HG02970 (cell line): ENCODE measurements at regions not wholly inside any gene's neighbourhood (a gene's known extent, or its start where the extent isn't known, plus 50 kb on each side); places are given as distances from the start of the nearest gene placed in this dataset.
"Not testable (repeated sequence)": the region's sequence is repeated elsewhere in the genome, so short reads cannot be mapped to it uniquely, and the experiment has no call there.

Source experiments
- ATAC-seq: cut with Tn5 transposase; IDR thresholded peaks from one replicate; pipeline ENCODE4 v1.9.1; 2021; ENCODE audit warnings: mild to moderate bottlenecking, moderate library complexity, moderate number of reproducible peaks; ENCODE audit not compliant: unreplicated experiment, low FRiP score

DNA sequence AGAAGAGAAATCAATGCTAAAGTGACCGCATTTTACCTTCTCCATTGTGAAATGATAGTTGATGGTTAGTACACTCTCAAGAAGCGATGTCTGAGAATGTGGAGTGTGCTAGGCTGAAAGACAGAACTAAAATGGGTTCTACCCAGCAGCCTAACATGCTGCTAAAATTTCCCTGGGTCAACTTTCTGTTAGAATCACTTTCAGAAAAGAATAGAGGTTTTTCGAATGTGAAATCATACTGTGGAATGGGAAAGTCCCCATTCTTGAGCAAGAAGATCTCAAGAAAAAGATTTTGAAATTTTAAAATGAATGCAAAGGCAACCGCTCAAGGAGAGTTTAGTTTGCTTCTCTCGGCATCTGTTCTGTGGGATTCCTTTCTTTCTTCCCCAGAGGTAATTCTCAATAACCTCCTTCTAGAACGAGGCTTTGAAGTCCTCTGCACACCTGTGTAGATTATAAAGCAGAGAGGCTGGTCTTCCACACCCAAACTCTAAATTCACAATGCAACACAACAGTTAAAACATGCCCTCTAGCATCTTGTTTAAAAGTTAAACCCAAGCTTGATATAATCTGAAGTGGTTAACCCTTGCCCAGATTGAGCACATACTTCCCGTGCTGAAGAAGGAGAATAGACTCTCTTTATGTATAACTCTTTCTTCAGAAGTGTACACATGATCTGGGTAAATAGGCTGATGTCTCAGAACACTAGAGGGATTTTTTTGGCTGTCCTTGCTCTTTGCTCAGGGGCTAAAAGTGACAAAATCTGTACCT lies 208.7 kb upstream of the KLF3 start:
- no peak for ATAC-seq

DNA sequence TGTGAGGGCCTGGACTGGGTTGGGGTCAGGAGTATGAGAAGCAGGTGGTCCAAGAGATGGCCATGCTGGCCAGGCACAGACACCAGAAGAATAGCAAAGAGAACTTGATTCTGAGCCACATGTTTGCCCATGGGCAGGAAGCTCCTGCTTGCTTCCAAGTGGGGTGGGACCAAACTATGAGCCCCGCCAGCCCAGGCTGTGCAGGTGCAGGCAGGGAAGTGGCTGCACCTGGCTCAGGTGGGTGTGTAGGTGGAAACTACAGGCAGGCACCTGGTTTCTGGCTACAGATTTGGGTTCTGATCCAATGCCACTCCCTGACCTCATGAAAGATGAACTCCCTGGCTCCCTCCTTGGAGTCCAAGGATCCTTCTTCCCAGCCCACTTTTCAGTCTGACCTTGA lies 207.9 kb upstream of the KLF3 start:
- ATAC-seq: no peak

DNA sequence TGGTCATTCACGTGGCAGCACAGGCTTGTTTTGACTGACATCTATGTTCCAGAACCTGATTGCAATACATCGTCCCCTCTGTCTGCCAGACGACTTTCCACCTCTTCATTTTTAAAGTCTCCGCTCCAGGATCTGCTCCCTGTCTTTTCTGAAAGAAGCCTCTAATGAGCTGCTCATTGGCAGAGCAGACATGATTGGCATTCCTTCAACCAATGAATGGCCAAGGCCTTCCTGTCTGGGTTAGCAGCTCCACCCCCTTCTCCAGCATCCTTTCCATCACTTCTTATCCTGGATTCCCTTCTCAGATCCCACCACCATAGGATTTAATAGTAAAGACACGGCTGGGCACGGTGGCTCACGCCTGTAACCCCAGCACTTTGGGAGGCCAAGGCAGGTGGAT lies 202.7 kb upstream of the KLF3 start:
- no peak for ATAC-seq

DNA sequence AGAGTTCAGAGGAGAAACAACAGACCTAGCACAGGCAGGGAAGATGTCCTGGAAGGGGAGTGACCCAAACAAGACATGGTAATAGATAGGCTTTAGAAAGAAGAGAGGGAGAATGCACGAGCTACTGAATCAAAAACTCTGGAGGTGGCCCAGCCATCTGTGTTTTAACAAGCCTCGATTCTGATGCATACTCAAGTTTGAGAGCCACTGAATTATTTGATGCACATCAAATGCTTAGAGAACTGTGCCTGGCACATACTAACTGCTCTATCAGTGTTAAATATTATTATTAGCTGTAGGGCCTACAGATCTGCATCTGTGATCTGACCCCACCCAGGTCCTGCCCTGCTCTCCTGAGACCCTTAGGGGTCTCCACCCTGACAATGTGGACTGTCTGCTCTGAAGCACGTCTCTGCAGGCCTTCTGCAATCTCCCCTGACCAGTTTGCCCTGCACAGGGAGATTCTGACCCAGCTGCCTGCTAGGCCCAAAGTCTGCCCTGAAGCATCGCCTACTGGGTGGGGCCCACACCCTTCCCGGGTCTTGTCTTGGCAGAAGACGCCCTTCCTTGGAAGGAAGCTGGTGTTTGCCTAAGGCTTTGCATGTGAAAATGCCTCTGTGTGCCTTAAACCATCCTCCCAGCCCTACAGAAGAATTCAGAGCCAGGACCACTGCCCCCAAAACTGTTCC lies 201.5 kb upstream of the KLF3 start:
- ATAC-seq: no peak

DNA sequence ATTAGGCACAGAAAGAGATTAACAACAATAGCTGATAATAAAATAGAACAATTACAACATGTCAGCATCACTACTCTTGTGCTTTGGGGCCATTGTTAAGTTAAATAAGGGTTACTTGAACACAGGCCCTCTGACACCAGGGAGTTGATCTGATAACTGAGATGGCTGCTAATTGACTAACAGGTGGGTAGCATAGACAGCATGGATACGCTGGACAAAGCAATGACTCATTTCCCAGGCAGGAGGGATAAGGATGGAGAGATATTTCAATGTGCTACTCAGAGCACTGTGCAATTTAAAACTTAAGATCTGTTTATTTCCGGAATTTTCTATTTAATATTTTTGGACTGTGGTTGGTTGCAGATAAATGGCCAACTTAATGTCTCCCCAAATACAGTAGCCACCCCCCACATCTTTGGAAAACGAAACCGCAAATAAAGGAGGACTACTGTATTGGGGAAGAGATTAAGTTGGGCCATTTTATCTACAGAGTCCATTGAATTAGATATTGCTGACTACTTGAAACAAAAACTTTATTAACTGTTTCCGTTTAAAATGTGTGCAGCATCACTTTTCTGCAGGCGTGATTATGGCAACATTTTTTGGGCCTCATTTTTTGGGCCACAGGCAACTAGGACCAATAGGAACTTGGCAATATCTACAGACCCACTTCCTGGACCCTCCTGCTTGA lies 200.6 kb upstream of the KLF3 start:
- no peak for ATAC-seq

DNA sequence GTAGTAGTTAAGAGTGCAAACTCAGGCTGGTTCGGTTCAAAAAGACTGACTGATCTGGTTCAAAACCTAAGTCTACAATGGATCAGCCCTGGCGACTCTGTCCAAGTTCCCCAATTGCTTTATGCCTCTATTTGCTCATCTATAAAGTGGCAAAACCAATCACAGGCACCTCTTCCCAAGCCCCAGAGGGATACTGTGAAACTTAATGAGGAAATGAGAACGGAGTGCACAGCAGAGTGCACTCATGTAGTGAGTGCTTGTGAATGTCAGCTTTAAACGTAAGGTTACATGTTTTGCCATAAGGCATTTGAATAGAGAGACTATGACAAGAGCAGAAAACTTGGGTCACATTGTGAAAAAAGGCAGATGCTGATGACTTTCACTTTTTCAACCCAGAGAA lies 199.7 kb upstream of the KLF3 start:
- ATAC-seq: no peak

DNA sequence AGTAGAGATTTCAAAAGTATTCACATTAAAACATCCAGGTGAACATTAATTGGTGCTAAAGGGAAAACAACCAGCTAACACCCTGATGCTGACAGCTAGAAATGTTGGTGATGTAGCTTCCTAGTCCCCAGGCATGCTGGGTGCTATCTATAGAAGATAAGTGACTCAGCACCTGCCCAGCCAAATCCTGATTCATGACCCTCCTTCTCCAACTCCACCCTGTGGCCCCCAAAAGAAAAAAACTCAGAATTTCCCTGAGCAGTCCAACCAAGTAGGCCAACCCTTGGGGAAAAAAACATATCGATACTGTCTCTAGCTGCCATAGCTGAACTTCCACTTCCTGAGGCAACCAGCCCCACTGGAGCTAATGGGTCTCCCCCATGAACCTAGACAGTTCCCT lies 197.6 kb upstream of the KLF3 start:
- ATAC-seq: no peak

DNA sequence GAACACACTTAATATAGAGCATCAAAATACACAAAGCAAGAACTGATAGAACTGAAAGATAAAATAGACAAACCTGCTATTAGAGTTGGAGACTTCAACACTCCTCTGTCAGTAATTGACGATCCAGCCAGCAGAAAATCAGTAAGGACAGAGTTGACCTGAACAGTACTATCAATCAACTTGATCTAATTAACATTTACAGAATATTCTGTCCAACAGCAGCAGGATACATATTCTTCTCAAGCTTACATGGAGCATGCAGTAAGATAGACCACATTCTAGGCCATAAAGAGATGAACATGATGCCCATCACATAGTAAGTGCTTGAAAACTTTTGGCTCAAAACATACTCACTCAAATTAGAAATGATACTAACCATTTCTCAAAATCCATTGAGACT lies 196.7 kb upstream of the KLF3 start:
- no peak for ATAC-seq

DNA sequence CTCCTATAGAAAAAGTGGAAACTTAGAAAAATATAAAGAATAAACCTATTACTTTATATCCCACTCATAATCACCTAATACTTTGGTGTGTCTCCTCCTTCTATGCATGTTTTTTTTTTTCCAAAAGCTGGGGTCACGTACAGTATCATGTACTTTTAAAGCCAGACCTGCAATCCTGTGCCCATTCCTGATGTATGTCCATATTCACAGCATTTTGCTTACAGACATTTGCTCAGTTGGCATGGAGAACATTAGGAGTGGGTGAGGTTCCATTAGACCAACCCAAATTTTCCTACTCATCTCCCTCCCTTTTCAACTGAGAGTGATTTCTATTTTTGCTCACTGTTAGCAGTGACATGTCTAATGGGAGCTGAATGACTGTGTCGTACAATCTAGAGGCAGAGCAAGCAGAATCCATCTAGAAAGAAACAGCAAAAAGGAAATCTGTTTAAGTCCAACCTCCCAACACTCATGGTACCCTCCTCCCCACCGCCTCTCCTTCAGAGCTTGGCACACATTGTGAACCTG lies 195.6 kb upstream of the KLF3 start:
- ATAC-seq: no peak

DNA sequence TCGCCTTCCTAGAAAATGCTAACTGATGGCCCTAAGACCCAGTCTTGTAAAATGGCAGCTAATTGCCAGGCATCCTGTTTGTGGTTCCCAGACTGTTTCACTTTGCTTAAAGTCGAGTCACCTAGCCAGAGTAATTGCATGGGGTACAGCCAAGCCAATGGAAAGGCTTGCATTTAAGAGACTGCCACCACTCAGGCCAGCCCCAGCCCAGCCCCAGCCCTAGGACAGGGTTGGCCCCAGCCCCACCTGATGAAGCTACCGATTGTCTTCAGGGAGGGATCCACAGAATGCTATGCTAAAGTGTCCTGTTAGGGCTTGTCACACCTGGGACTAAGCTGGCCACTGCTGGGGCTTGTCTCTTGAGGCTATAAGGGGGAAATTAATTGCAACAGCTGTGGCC lies 194.6 kb upstream of the KLF3 start:
- no peak for ATAC-seq

DNA sequence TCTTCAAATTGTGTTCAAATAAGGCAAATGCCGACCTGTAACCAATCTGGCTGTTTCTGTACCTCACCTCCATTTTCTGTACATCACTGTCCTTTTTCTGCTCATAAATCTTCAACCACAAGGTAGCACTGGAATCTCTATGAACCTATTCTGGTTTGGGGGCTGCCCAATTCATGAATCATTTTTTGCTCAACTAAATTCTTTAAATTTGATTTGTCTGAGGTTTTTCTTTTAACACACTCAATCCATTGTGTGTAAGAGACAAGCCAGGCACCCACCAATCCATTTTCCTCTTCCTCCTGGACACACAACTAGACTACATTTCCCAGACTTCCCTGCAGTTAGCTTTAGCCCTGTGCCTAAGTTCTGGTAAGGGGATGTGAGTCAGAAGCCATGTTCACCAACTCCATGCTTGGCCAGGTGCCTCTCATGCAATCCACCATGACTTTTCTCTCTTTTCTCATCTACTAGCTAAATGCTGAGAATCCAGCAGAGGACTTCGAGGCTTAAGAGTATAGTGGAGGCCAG lies 193.2 kb upstream of the KLF3 start:
- no peak for ATAC-seq

DNA sequence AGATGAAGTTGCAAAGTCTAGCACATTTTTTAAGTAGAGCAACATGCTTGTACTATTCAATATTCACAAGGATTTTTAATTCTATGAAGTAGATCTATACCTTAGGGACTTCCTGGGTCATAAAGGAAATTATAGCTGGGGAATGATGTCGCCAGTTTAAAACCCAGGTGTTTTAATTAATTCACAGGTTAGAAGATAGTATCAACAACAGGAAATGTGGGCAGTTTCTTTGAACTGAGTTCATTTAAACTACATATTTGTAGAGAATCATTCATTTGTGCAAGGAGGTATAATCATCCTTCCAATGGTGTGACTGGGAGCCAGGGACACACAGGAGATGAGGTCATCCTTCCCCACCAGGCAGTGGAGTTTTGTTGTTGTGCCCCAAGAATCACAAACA lies 181.3 kb upstream of the KLF3 start:
- no peak for ATAC-seq

DNA sequence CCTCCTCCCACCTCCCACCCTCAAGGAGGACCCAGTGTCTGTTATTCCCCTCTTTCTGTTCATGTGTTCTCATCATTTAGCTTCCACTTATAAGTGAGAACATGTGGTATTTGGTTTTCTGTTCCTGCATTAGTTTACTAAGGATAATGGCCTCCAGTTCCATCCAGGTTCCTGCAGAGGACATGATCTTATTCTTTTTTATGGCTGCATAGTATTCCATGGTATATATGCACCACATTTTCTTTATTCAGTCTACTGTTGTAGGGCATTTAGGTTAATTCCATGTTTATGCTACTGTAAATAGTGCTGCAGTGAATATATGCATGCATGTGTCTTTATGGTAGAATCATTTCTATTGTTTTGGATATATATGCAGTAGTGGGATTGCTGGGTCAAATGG lies 180.4 kb upstream of the KLF3 start:
- not testable (repeated sequence) for ATAC-seq

DNA sequence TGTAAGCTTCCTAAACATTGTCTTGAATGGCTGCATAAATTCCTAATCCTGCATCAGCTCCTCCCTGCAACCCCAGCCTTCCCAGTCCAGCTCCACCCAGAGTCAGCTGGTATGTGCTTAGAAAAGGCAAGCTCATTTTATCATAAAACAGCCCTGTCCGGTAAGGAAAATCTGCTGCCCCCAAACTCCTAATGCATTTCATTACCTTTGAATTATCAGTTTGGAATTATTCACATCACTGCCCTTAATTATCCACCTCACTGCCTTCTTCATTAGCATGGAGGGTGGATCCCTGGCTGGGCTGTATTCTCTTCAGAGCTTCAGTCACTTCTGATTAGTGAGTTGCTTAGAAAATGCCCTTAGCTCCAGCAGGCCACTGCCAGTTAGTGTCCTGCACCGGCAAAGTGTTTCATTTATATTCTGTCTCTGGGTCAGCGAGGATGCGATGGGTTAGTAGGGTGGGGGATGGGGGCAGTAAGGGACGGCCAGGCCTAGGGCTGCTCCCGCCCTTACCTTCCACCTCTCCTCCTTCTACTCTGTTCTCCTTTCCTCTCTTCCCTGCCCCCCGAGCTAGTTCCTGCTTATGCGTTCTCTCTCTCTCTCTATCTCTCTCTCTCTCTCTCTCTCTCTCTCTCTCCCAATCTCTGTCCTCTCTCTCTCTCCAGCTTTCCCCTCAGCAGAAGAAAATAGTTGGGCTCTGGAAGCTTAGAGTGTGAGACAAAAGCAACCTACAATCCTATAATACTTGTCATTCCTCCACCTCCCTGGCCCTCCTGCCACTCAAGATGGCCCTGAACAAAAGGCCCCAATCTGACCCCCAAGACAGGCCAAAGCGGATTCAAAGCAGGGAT lies 174.8 kb upstream of the KLF3 start:
- no peak for ATAC-seq

DNA sequence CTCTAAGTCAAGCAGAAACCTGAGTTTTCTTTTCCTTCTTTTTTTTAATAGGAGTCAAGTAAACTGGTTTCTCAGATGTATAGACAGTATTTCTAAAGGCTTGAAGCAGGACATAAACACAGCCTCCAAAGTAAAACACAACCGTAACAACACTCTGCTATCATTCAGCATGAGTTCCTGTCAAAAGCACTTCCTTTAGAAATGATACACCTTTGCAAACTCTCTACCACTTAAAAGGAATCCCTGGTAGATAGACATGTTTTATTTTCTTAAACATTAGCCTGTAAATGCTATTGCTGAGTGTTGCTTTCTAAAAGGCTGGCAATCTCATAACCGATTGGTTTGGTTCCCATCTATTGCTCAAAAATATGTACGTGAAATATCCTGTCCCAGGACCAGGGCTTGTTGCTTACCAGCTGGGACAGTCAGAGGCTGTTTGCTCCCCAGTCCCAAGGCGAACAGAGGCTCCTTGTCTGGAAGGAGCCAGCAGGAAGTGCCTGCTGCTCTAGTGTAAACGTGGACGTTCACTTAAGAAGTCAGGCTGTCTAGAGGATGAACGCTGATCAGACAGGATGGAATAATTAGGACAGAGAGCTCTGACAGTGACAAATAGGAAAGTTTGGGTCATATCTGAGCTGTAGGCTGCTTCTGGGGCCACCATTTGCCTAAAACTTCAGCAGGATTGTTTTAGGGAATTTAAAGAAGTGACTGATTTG lies 173.9 kb upstream of the KLF3 start:
- no peak for ATAC-seq

DNA sequence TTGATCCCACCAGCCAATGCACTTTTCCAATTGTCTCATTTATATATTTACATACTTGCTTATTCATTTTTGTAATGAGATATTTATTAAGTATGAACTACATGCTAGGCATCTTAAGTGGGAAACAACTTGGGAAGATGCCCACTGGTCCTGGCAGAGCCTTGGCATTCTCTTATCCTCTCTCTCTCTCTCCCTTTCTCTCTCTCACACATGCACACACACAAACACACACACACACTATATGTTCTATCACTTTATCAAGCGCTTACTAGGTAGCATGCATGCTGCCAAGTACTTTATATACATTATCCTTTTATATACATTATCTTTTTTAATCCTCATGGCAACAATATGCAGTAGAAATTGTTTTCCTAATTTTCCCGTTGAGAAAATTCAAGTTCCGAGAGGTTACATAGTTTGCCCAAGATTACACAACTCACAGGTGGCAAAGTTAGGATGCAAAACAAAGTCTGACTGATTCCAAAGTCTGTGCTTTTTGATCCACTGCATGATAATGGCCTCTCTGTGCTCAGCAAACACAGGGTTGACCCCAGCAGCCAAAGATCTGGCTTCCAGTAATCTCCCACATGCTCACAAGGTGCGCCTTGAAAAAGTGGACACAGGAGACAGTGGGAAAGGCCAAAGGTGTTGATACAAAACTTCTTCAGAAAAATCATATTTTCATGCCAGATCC lies 173.1 kb upstream of the KLF3 start:
- no peak for ATAC-seq

DNA sequence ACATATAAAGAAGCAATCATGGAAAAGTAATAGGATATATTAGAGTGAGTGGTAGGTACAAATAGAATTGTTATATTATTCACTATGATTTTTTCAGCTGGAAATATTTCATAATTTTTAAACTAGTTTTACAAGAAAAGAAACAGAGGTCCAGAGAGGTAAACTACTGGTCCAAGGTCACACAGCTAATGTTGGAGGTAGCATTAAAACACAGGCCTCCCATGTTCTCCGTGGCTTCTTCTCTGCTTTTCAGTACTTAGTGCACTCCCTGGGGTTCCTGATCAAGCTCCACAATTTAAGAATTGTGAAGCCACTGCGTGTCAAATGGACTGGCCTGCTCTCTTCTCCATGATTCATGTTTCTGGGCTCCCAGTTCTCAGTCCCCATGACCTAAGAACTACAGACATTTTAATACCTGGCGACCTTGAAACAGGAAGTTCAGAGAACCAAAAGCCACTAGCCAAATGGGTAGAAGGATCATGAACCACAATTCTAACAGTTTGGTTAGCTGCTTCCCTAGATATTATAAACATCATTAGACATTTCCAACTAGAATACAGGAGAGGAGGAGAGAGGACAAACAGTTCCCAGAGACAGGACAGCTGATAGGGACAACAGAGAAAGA lies 172.0 kb upstream of the KLF3 start:
- no peak for ATAC-seq

DNA sequence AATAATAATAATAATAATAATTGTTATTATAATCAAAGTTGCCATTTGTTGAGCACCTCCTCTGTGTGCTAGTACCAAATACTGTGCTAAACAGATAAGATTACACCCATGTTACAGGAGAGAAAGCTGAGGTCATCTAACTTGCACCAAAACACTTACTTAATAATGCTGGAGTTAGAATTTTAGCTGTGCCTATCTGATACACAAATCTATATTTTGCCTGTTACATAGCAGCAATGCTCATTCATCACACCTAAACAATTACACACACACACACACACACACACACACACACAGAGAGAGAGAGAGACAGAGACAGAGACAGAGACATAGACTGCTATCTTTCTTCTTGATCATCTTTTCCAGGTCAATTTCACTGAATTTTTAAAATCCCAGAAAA lies 170.9 kb upstream of the KLF3 start:
- no peak for ATAC-seq

DNA sequence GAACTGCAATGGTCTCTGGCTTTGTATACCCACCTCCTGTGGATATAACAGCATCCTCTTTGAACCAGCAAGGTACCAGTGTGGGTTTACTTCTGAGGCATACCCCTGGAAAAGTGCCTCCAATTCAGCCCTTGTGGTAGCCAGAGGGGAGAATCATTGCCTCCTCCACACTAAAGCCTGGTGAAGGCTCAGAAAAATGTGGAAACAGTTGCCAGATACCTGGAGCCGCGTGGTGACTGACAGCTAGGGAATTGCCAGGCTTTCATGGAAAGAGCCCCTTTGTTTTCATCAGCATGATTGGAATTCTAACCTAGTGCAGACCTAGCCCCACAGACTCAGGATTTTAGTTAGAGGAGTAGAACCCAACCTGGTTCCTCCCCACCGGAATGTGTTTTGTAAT lies 168.6 kb upstream of the KLF3 start:
- no peak for ATAC-seq
